ENCODE measurements at regions not wholly inside any gene's neighbourhood (a gene's known extent, or its start where the extent isn't known, plus 50 kb on each side); places are given as distances from the start of the nearest gene placed in this dataset.

DNA sequence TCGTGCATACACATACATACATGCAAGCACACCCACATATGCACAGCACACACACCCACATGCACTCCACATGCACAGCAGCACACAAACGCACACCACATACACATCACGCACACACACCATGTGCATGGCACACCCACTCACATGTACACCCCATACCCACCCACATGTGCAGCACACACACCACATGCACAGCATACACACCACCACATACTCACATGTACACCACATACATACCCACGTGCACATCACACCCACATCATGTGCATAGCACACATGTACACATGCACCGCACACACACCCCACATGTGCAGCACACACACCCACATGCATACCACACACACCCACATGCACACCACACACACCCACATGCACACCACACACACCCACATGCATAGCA, 132.0 kb upstream of the RGPD4 start:
- Histone ChIP-seq H3K36me3 (replicated peaks) (no peaks in the 10 kb centered on the region), H3K27me3 (replicated peaks) (no peaks in the 10 kb centered on the region), H3K27ac (no peak overlapping the region), H3K4me3 (ENCODE audit: low read depth, low read length) (no peak overlapping the region)
- in situ Hi-C loops (cut with HindIII; ENCODE audit: low pct_ligation_motif_present, low sequenced_read_pairs) = no loop called here
- TF ChIP-seq, protein P1, sequence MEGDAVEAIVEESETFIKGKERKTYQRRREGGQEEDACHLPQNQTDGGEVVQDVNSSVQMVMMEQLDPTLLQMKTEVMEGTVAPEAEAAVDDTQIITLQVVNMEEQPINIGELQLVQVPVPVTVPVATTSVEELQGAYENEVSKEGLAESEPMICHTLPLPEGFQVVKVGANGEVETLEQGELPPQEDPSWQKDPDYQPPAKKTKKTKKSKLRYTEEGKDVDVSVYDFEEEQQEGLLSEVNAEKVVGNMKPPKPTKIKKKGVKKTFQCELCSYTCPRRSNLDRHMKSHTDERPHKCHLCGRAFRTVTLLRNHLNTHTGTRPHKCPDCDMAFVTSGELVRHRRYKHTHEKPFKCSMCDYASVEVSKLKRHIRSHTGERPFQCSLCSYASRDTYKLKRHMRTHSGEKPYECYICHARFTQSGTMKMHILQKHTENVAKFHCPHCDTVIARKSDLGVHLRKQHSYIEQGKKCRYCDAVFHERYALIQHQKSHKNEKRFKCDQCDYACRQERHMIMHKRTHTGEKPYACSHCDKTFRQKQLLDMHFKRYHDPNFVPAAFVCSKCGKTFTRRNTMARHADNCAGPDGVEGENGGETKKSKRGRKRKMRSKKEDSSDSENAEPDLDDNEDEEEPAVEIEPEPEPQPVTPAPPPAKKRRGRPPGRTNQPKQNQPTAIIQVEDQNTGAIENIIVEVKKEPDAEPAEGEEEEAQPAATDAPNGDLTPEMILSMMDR (IDR thresholded peaks at IDR 0.05; ENCODE audit: low read depth, low read length, missing control alignments) = no peak
- no peak for DNase-seq

DNA sequence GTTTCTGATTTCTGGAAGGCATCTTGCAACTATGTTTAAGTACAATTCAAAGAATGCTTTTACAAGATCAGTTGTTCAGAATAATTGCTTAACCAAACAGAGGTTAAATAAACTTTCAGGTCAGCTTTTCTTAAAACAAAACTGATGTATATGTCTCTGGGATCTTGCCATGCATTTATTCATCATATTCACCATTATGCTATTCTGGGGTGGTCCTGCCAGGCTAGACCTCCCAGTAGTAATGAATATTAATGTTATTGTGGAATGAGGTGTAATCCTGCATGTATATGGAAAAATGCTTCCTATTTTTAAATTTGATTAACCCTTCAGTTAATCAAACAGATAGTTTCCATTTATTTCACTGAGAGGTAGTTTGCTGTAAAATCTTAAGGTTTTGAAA, 129.3 kb upstream of the RGPD4 start:
- H3K4me3 ChIP-seq (ENCODE audit: low read depth, low read length) = no peak overlapping the region
- in situ Hi-C loops (cut with HindIII; ENCODE audit: low pct_ligation_motif_present, low sequenced_read_pairs) = no loop called here
- TF ChIP-seq, protein P1 (IDR thresholded peaks at IDR 0.05; ENCODE audit: low read depth, low read length, missing control alignments) = no peak
- DNase-seq = no peak
- no peak overlapping the region for H3K27ac ChIP-seq
- H3K27me3 ChIP-seq (replicated peaks) = no peaks in the 10 kb centered on the region
- no peaks in the 10 kb centered on the region for H3K36me3 ChIP-seq (replicated peaks)

DNA sequence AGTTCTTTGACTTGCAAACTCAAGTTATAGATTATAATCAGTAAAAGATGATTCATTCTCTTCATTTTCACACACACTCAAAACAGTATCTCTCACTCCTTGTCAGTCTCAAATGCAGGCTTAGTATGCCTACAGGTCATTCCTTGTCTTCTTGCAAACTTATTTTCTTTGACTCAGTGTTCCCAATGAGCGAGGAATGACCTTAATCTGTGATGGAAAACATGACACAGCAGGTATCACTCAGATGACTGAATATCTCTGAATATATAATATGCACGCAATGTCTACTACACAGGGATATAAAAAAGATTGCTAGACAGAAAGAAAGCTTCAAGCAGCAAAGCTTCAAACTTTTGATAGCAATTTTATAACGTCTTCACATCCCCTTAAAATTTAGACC, 127.8 kb upstream of the RGPD4 start:
- Histone ChIP-seq H3K4me3 (ENCODE audit: low read depth, low read length) (no peak overlapping the region), H3K36me3 (replicated peaks) (no peaks in the 10 kb centered on the region), H3K27ac (no peak overlapping the region), H3K27me3 (replicated peaks) (no peaks in the 10 kb centered on the region)
- TF ChIP-seq, protein P1 (IDR thresholded peaks at IDR 0.05; ENCODE audit: low read depth, low read length, missing control alignments) = no peak
- in situ Hi-C loops (cut with HindIII; ENCODE audit: low pct_ligation_motif_present, low sequenced_read_pairs) = no loop called here
- peak; percentile 7 for DNase-seq

DNA sequence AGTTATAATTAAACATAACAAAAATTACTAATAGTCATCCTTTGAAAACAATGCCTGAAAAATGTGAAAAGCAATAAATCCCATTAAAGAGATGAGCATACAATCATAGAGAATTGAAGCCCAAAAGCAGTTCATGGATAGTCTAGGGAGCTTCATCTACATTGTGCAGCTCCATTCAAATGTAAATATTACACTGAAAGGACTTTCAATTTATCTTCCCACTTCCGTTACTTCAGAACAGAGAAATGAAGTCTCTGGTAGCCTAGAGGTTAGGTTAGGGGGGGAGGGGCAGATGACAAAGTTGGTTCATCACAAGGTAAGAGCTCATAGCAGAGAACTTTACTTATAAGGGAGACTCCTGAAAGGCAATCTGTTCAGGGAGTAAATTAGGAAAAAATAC, 126.6 kb upstream of the RGPD4 start:
- no peaks in the 10 kb centered on the region for H3K36me3 ChIP-seq (replicated peaks)
- DNase-seq = no peak
- in situ Hi-C loops (cut with HindIII; ENCODE audit: low pct_ligation_motif_present, low sequenced_read_pairs) = no loop called here
- H3K27me3 ChIP-seq (replicated peaks) = no peaks in the 10 kb centered on the region
- TF ChIP-seq, protein P1 (IDR thresholded peaks at IDR 0.05; ENCODE audit: low read depth, low read length, missing control alignments) = no peak
- no peak overlapping the region for H3K27ac ChIP-seq
- no peak overlapping the region for H3K4me3 ChIP-seq (ENCODE audit: low read depth, low read length)

DNA sequence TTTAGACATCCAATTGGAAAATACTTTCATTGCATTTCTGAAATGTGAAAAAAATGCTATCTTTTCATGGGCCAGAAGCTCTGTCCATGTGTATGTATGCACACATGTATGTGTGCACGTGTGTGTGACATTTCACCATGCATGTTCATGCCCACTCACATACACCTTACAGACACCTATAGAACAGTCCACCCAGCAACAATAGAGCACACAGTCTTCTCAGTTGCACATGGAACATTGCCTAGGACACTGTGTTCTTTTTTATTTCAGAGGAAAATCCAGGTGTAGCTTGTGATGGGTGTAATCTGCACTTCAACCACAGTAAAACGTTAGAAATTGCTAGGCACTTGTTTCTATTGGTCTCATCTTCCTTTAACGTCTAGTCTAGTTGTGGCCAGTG, 114.8 kb upstream of the RGPD4 start:
- no peaks in the 10 kb centered on the region for H3K36me3 ChIP-seq (replicated peaks)
- in situ Hi-C loops (cut with HindIII; ENCODE audit: low pct_ligation_motif_present, low sequenced_read_pairs) = no loop called here
- TF ChIP-seq, protein P1 (IDR thresholded peaks at IDR 0.05; ENCODE audit: low read depth, low read length, missing control alignments) = no peak
- no peak overlapping the region for H3K27ac ChIP-seq
- no peak overlapping the region for H3K4me3 ChIP-seq (ENCODE audit: low read depth, low read length)
- no peak for DNase-seq
- H3K27me3 ChIP-seq (replicated peaks) = no peaks in the 10 kb centered on the region

DNA sequence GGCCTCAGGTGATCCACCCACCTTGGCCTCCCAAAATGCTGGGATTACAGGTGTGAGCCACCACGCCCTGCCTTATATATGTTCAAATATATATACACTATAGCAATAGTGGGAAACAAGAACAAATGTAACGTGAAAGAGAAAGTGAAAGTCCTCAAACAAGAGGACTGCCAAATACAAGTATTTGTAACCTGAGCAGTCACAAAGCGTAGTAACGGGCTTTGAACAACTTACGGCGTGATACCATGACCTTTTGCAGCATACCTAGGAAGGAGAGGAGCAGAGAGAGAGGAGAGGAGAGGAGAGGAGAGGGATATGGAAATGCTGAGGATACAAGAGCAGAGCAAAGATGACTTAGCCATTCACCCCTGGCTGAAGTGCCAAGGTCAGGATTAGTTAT, 113.8 kb upstream of the RGPD4 start:
- Histone ChIP-seq H3K4me3 (ENCODE audit: low read depth, low read length) (no peak overlapping the region), H3K36me3 (replicated peaks) (no peaks in the 10 kb centered on the region), H3K27me3 (replicated peaks) (no peaks in the 10 kb centered on the region), H3K27ac (no peak overlapping the region)
- in situ Hi-C loops (cut with HindIII; ENCODE audit: low pct_ligation_motif_present, low sequenced_read_pairs) = no loop called here
- TF ChIP-seq, protein P1 (IDR thresholded peaks at IDR 0.05; ENCODE audit: low read depth, low read length, missing control alignments) = no peak
- DNase-seq = no peak

All from brain microvascular endothelial cell (primary cell).